Thyroid gland (tissue), 4 donors: ENCODE measurements at regions not wholly inside any gene's neighbourhood (a gene's known extent, or its start where the extent isn't known, plus 50 kb on each side); places are given as distances from the start of the nearest gene placed in this dataset.

Experiments
- DNase-seq, 2 donors: peaks; one replicate each; pipeline ENCODE4 v3.0.0-alpha.2; 2019
- H3K27ac ChIP-seq, 3 donors: fragments of 200-600 bp; sonication (generic); 1 replicate in 2 of 3; 2 replicates in 1 of 3; pipeline ENCODE4 v1.5.1; 2016 to 2019; ENCODE audit warnings: mild to moderate bottlenecking in 1 of 3, moderate library complexity in 1 of 3
- H3K27me3 ChIP-seq: fragments of 200-600 bp; sonication (generic); one replicate; pipeline ENCODE4 v1.5.1; 2019
- H3K36me3 ChIP-seq, 2 donors: fragments of 200-600 bp; sonication (generic); one replicate each; pipeline ENCODE4 v1.5.1; 2016 to 2019
- H3K4me1 ChIP-seq, 2 donors: fragments of 200-600 bp; sonication (generic); one replicate each; pipeline ENCODE4 v1.5.1; 2017 to 2019
- H3K4me3 ChIP-seq, 3 donors: fragments of 200-600 bp; sonication (generic); replicated peaks in 1 of 3; 1 replicate in 2 of 3; 2 replicates in 1 of 3; pipeline ENCODE4 v1.5.1; 2016; ENCODE audit warnings: mild to moderate bottlenecking in 1 of 3
- H3K9me3 ChIP-seq: fragments of 200-600 bp; sonication (generic); one replicate; pipeline ENCODE4 v1.5.1; 2017
- CTCF ChIP-seq, 6 experiments: fragments of 200-600 bp in 3 of 6; fragments of 450-650 bp in 3 of 6; sonication (generic) in 3 of 6; IDR thresholded peaks; one replicate each; pipeline ENCODE4 v1.5.1; 2016 to 2019; ENCODE audit warnings: antibody characterized with exemption in 6 of 6, mild to moderate bottlenecking in 2 of 6, inconsistent platforms in 1 of 6, moderate library complexity in 1 of 6
- POLR2A ChIP-seq, 2 donors: fragments of 450-650 bp; IDR thresholded peaks; one replicate each; pipeline ENCODE4 v1.6.1; 2017; ENCODE audit warnings: antibody characterized with exemption in 2 of 2, mild to moderate bottlenecking in 2 of 2, moderate library complexity in 1 of 2
- WGBS, 2 donors: methylation state at CpG; one replicate each; pipeline ENCODE4 v1.1.5; 2017; 5-methylcytosine and 5-hydroxymethylcytosine counted together
- intact Hi-C: fragments of 100-400 bp; cut with DNase I; formaldehyde crosslinking; loops from one replicate; pipeline ENCODE4 v1.15.1; 2023

GRCh38 chr15:91548549-91548948 is 305.0 kb upstream of the SLCO3A1 start:
- no peak overlapping the region for H3K4me3 ChIP-seq
- intact Hi-C loops = no loop called here
- no peaks in the 10 kb centered on the region for H3K9me3 ChIP-seq
- no peaks in the 10 kb centered on the region for H3K27me3 ChIP-seq
- no peaks in the 10 kb centered on the region for H3K4me1 ChIP-seq
- no peak for DNase-seq
- H3K36me3 ChIP-seq = no peaks in the 10 kb centered on the region
- TF ChIP-seq POLR2A (IDR thresholded peaks at IDR 0.05) = no peak
- TF ChIP-seq CTCF (IDR thresholded peaks at IDR 0.05) = no peak
- WGBS, 2 donors = 82 to 86% methylated on average over 4 of the region's 4 CpGs
- no peak overlapping the region for H3K27ac ChIP-seq

- Histone ChIP-seq H3K36me3 (no peaks in the 10 kb centered on the region), H3K9me3 (no peaks in the 10 kb centered on the region), H3K27ac (no peak overlapping the region), H3K4me3 (no peak overlapping the region), H3K27me3 (no peaks in the 10 kb centered on the region), H3K4me1 (no peaks in the 10 kb centered on the region)
- TF ChIP-seq CTCF (IDR thresholded peaks at IDR 0.05) (no peak), POLR2A (IDR thresholded peaks at IDR 0.05) (no peak)
- WGBS, 2 donors = 77 to 91% methylated on average over 1 of the region's 1 CpG
- intact Hi-C loops = no loop called here
- DNase-seq = no peak
These were observed 303.9 kb upstream of the SLCO3A1 start for GRCh38 chr15:91549581-91549980.

GRCh38 chr15:91552555-91552954 is 301.0 kb upstream of the SLCO3A1 start:
- WGBS, 2 donors = 81 to 86% methylated on average over 5 of the region's 5 CpGs
- DNase-seq = no peak
- H3K4me1 ChIP-seq = no peaks in the 10 kb centered on the region
- no peak overlapping the region for H3K27ac ChIP-seq
- no peak overlapping the region for H3K4me3 ChIP-seq
- H3K9me3 ChIP-seq = no peaks in the 10 kb centered on the region
- TF ChIP-seq CTCF (IDR thresholded peaks at IDR 0.05) = no peak
- TF ChIP-seq POLR2A (IDR thresholded peaks at IDR 0.05) = no peak
- no peaks in the 10 kb centered on the region for H3K27me3 ChIP-seq
- intact Hi-C loops = no loop called here
- no peaks in the 10 kb centered on the region for H3K36me3 ChIP-seq

- Histone ChIP-seq H3K36me3 (no peaks in the 10 kb centered on the region), H3K4me1 (no peaks in the 10 kb centered on the region), H3K4me3 (no peak overlapping the region), H3K9me3 (no peaks in the 10 kb centered on the region), H3K27ac (no peak overlapping the region), H3K27me3 (no peaks in the 10 kb centered on the region)
- peak; percentile 19 to 32 for DNase-seq
- 44% methylated on average over 5 to 6 of the region's 6 CpGs for WGBS, 2 donors
- intact Hi-C loops = no loop called here
- TF ChIP-seq POLR2A (IDR thresholded peaks at IDR 0.05) (no peak), CTCF (IDR thresholded peaks at IDR 0.05) (no peak)
These were observed 300.2 kb upstream of the SLCO3A1 start for GRCh38 chr15:91553196-91553854.

GRCh38 chr15:91555312-91555711 is 298.2 kb upstream of the SLCO3A1 start:
- WGBS, 2 donors = 83 to 84% methylated on average over 4 of the region's 4 CpGs
- Histone ChIP-seq H3K4me1 (no peaks in the 10 kb centered on the region), H3K27me3 (no peaks in the 10 kb centered on the region), H3K36me3 (no peaks in the 10 kb centered on the region), H3K27ac (no peak overlapping the region), H3K9me3 (no peaks in the 10 kb centered on the region), H3K4me3 (no peak overlapping the region)
- intact Hi-C loops = no loop called here
- TF ChIP-seq POLR2A (IDR thresholded peaks at IDR 0.05) (no peak), CTCF (IDR thresholded peaks at IDR 0.05) (no peak)
- no peak for DNase-seq
